GM12878 (cell line): ENCODE measurements at regions not wholly inside any gene's neighbourhood (a gene's known extent, or its start where the extent isn't known, plus 50 kb on each side); places are given as distances from the start of the nearest gene placed in this dataset.

Experiments used
- ATF7 ChIP-seq: fragments of 450-650 bp; IDR thresholded peaks from 2 replicates; pipeline ENCODE4 v1.6.1; 2016; ENCODE audit warnings: low read depth, mild to moderate bottlenecking
- BHLHE40 ChIP-seq, 2 experiments: fragments of 450-650 bp in 1 of 2; IDR thresholded peaks; 2 replicates each; pipeline ENCODE4 v1.6.1; 2011 to 2017; ENCODE audit warnings: low read depth in 2 of 2, borderline replicate concordance in 1 of 2, improper control_type of control experiment in 1 of 2, low read length in 1 of 2, mild to moderate bottlenecking in 1 of 2
- CTCF ChIP-seq, 3 experiments: IDR thresholded peaks in 2 of 3; conservative IDR thresholded peaks in 1 of 3; 2 replicates each; pipeline ENCODE4 v1.5.1; 2011; ENCODE audit warnings: low read depth in 3 of 3, low read length in 3 of 3, mild to moderate bottlenecking in 3 of 3, control low read depth in 2 of 3, moderate library complexity in 2 of 3, inconsistent platforms in 1 of 3, mixed read lengths in 1 of 3; ENCODE audit not compliant: control insufficient read depth in 2 of 3, insufficient read depth in 1 of 3; ENCODE audit errors: extremely low read depth in 1 of 3
- IRF4 ChIP-seq: IDR thresholded peaks from 2 replicates; pipeline ENCODE4 v1.6.1; 2011; ENCODE audit warnings: low read depth, low read length
- NFIC ChIP-seq: IDR thresholded peaks from 2 replicates; pipeline ENCODE4 v1.6.1; 2012; ENCODE audit warnings: low read depth, mild to moderate bottlenecking, inconsistent platforms, low read length, moderate library complexity
- POLR2A ChIP-seq: IDR thresholded peaks from 2 replicates; pipeline ENCODE4 v1.6.1; 2011; ENCODE audit warnings: low read depth, mild to moderate bottlenecking, low read length
- RFX5 ChIP-seq: IDR thresholded peaks from 2 replicates; pipeline ENCODE4 v1.6.1; 2011; ENCODE audit warnings: low read depth, low read length, improper control_type of control experiment
- YY1 ChIP-seq: IDR thresholded peaks from 2 replicates; pipeline ENCODE4 v1.6.1; 2011; ENCODE audit warnings: low read depth, mild to moderate bottlenecking, low read length
- TF ChIP-seq, protein P1 (sequence below): fragments of 450-650 bp; formaldehyde crosslinking; IDR thresholded peaks from 2 replicates; pipeline ENCODE4 v1.5.0; 2022; ENCODE audit warnings: mild to moderate bottlenecking, missing genetic modification characterization

DNA sequence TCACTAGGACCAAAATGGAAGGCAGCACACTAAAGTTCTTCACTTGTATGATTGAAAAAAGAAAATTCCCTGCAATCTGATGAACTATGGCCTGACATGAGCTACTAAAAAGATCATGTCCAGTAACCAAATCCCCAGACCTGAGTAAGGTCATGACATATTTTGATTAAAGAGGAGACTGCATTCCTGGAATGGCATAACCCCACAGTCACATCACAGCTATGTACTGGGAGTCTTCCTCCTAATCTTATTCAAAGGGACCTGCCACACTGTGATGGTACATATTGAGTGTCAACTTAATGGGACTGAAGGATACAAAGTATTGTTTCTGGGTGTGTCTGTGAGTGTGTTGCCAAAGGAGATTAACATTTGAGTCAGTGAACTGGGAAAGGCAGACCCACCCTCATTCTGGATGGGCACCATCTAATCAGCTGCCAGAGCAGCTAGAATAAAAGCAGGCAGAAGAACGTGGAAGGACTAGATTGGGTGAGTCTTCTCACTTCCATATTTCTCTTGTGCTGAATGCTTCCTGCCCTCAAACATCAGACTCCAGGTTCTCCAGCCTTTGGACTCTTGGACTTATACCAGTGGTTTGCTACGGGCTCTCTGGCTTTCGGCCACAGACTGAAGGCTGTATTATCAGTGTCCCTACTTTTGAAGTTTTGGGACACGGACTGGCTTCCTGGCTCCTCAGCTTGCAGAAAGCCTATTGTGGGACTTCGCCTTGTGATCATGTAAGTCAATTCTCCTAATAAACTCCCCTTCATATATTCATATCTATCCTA is 345.0 kb downstream of the TMEM38B start:
- TF ChIP-seq YY1 = no peak
- TF ChIP-seq CTCF (IDR thresholded peaks at IDR 0.05 in 2 of 3, conservative IDR thresholded peaks at IDR 0.05 in 1 of 3; ENCODE audit: control insufficient read depth in 2 of 3, extremely low read depth in 1 of 3, insufficient read depth in 1 of 3, low read depth in 3 of 3, low read length in 3 of 3) = no peak
- TF ChIP-seq BHLHE40 (IDR thresholded peaks at IDR 0.05; ENCODE audit: borderline replicate concordance in 1 of 2, low read depth in 2 of 2, low read length in 1 of 2) = no peak
- TF ChIP-seq, protein P1, sequence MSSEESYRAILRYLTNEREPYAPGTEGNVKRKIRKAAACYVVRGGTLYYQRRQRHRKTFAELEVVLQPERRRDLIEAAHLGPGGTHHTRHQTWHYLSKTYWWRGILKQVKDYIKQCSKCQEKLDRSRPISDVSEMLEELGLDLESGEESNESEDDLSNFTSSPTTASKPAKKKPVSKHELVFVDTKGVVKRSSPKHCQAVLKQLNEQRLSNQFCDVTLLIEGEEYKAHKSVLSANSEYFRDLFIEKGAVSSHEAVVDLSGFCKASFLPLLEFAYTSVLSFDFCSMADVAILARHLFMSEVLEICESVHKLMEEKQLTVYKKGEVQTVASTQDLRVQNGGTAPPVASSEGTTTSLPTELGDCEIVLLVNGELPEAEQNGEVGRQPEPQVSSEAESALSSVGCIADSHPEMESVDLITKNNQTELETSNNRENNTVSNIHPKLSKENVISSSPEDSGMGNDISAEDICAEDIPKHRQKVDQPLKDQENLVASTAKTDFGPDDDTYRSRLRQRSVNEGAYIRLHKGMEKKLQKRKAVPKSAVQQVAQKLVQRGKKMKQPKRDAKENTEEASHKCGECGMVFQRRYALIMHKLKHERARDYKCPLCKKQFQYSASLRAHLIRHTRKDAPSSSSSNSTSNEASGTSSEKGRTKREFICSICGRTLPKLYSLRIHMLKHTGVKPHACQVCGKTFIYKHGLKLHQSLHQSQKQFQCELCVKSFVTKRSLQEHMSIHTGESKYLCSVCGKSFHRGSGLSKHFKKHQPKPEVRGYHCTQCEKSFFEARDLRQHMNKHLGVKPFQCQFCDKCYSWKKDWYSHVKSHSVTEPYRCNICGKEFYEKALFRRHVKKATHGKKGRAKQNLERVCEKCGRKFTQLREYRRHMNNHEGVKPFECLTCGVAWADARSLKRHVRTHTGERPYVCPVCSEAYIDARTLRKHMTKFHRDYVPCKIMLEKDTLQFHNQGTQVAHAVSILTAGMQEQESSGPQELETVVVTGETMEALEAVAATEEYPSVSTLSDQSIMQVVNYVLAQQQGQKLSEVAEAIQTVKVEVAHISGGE (CRISPR knock-in tag) = no peak
- TF ChIP-seq ATF7 = no peak
- TF ChIP-seq POLR2A = no peak
- no peak for TF ChIP-seq RFX5
- TF ChIP-seq IRF4 = no peak
- no peak for TF ChIP-seq NFIC
